CD4-positive, alpha-beta T cell treated with Interleukin-2 at 100 ng/mL for 4 hours (primary cell): ENCODE measurements at regions not wholly inside any gene's neighbourhood (a gene's known extent, or its start where the extent isn't known, plus 50 kb on each side); places are given as distances from the start of the nearest gene placed in this dataset.

Source experiments
- DNase-seq: peaks from one replicate; pipeline ENCODE4 v3.0.0-alpha.2; 2020; ENCODE audit warnings: low spot score

- DNase-seq, result no peak
These were observed 148.1 kb downstream of the PPARGC1A start for GRCh38 chr4:23741681-23742191.

DNA sequence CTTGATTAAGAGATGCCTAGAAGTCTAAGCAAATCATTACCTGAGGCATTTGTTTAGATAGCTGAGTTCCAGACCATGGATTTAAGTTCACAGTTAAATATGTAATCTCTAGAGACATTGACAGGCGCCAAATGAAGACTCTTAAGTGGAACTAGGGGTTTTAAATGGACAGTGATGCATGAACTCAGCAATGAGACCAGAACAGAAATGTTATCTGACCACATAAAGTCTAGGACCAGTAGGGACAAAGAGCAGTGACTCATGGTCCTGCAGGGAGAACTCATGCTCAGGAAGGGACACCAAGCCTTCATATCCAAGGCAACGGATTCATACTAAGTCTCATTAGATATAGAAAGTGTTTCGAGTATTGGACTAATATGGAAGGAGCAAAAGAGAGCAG is 152.3 kb downstream of the PPARGC1A start:
- no peak for DNase-seq

- no peak for DNase-seq
These were observed 153.4 kb downstream of the PPARGC1A start for GRCh38 chr4:23736466-23736865.

- DNase-seq, result no peak
These were observed 155.8 kb downstream of the PPARGC1A start for GRCh38 chr4:23734000-23734399.

DNA sequence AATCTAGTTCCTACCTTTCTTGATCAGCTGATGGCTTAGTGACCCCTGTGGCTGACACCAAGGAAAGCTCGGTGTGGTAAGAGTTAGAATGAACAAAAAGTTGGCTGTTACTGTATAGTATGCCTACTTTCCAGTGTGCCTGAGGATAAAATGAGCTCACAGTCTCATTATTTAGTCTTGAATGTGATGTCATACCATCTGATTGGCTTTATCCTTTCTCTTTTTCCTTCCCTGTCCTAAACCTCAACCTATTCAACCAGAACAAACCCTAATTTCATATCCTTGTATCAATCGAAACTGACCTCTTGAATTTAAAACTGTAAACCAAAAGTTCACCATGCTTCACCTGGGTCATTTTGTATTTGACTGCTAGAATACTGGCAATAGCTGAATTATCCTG is 156.4 kb downstream of the PPARGC1A start:
- DNase-seq, result no peak

DNA sequence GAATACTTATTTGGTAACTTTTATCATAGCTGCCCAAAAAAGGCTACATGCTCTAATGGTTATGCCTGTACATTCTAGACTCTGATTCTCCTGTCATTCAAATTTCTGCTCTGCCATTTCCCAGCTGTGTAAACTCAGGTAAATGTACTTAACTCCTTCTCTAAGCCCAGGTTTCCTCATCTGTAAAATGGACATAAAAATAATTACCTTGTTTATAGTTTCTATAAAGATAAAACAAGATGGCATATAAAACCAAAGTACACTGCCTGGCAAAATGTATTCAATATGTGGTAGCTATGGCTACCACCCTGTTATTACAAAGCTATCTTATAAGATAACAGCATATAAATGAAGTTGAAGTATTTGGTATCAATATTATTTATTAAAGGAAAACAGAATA is 158.8 kb downstream of the PPARGC1A start:
- no peak for DNase-seq

DNA sequence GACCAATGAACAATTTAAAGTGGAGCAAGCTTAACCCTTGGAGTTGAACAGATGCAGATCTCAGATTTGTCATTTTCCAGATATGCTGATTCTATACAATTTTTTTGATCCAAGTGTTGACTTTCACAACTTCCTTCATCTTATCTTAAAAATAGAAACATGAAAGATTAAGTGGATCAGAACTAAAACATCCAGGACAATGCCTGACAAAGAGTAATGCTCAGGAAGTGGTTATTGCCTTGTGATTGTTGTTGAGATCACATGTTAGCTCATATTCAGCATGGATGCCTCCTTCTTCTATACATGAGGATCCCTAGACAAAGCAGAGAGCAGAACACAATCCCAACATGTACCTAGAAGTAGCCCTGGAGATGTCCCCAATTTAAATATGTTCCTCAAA is 160.9 kb downstream of the PPARGC1A start:
- no peak for DNase-seq

- DNase-seq, result no peak
These were observed 161.5 kb downstream of the PPARGC1A start for GRCh38 chr4:23728393-23728792.

- DNase-seq, result no peak
These were observed 169.3 kb downstream of the PPARGC1A start for GRCh38 chr4:23720556-23720955.

DNA sequence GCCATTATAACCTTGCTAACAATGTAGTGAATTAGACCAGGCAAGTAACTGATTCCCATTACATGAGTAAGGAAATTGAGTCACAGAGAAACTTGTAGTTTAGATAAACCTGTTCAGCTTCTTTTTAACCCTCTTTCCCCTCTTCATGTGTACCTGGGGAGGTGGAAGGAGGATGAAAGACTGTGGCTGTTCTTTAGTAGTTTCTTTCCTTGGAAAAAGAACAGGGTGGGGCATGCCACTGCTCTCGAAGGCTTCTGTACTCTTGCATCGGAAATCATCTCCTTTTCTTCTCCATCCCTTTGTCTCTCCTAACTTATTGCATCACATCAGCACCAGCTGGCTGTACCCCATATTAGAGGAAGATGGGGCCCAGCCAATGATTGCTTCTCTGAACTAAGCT is 171.4 kb downstream of the PPARGC1A start:
- DNase-seq, result no peak

- no peak for DNase-seq
These were observed 172.2 kb downstream of the PPARGC1A start for GRCh38 chr4:23717528-23718248.

DNA sequence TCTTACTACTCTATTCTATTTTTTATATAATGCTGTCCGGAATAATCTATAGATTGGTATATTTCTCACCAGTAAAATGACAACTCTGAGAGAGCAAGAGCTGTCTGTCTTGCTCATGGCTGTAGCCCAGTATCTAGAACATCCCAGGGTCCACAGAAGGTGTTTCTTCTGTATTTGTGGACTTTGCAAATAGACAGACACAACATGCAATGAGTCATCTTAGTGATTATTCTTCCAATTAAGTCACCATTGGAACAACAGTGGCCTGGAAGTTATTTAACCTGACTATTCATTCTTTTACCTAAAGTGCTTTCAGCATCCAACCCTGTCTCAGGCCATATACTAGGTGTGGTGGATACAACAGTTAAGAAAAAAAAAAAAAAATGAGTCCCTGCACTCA is 179.5 kb downstream of the PPARGC1A start:
- no peak for DNase-seq

- no peak for DNase-seq
These were observed 182.2 kb downstream of the PPARGC1A start for GRCh38 chr4:23707652-23708026.

GRCh38 chr4:23706972-23707651 is 182.7 kb downstream of the PPARGC1A start:
- no peak for DNase-seq

- no peak for DNase-seq
These were observed 189.7 kb downstream of the PPARGC1A start for GRCh38 chr4:23700197-23700596.

DNA sequence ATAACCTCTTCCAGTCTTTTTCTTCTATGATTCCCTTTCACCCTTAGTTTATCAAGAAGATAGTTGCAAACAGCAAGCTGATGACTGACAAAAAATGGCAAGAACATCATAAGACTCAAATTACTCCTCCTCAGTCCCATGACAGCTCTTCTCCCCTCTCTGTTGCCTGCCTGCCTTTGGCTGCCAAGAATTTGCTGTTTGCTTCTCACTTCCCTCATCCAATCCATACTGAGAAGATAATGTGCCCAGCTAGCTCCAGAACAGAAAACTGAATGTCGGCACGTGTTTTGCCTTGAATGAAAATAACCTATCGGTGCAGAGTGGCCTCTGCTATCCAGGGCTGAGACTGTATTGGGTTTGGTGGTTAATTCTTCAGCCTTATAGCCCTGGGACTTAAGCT is 192.1 kb downstream of the PPARGC1A start:
- DNase-seq, result no peak

- DNase-seq, result no peak
These were observed 192.8 kb downstream of the PPARGC1A start for GRCh38 chr4:23697001-23697528.

GRCh38 chr4:23686169-23686897 is 203.5 kb downstream of the PPARGC1A start:
- DNase-seq, result no peak

DNA sequence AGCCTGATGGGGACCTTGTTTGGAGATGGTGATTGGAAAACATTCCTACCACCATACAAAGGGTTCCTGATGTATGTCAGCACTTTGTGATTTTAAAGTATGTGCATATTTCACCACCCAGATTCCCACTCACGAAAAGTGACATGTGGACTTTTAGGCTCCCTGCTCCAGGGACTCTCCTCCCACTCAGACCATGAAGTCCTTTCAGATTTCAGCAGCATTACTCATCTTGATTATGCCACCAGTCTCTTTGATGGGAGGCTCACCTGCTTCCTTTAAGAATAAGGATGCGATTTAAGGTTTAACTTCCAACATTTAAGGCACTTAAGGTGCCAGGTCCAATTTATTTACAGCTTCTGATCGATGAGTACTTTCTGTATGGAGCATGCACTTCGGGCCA is 204.4 kb downstream of the PPARGC1A start:
- DNase-seq, result no peak

DNA sequence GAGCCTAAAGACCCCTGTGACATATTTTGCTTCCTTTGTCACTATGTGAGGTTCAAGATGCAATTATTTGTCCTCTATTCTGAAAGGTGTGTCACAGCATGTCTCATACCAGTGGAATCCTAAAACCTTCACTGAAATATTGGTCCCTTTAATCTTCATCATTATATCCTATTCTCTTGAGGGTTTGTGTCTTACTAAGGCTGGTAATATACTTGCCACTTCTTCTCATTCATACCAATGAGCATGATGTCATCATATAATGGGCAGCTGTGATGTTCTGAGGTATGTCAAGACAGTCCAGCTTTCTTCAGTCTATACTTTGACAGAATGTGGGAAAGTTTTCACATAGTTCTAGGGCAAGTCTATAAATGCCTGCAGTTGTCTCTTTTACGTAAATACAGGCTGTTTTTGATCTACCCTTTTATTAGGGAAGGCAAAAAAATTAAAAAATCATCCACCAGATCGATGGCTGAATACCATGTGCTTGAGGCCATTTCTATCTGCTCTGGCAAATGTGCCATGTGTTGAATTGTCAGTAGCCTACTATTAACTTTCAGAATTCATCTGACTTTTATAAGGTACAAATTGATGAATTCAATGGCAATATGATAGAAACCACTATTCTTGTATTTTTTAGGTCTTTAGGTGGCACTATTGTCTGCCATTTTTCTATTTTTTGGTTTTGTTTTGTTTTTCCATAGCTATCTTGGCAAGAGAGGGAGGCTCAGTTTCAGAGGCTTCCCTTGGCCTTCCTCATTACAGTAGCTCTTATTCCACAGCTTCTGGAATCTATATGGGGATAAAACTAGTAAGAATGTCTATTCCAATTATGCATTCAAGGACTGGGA is 209.0 kb downstream of the PPARGC1A start:
- no peak for DNase-seq

DNA sequence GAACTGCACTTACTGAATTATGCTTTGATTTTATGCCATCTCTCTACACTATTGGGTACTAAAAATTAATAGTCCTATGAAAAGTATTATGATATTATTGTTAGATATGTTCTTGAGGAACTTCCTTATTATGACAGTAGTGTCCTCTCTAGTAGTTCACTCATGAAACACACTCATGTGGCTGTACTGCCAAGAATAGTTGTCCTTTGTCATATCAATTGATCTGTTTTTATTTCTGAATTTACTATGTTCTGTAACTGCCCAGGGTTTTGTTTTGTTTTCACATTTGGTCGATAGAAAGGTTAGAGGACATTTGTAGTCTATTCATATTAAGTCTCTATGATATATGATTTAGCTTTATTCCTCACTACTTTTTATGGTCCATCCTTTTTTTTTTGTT is 215.2 kb downstream of the PPARGC1A start:
- DNase-seq, result no peak

GRCh38 chr4:23667659-23668058 is 222.2 kb downstream of the PPARGC1A start:
- DNase-seq, result no peak
